H1 (cell line): ENCODE measurements at regions not wholly inside any gene's neighbourhood (a gene's known extent, or its start where the extent isn't known, plus 50 kb on each side); places are given as distances from the start of the nearest gene placed in this dataset.

Experiments used
- CTCF ChIA-PET: fragments of 300-600 bp; sonication (Branson Sonifier 250); formaldehyde crosslinking; loops from one replicate; lab custom pipeline; 2021; ENCODE audit not compliant: partially characterized antibody; lab: Charles Lee
- POLR2A ChIA-PET: fragments of 300-600 bp; sonication (Branson Sonifier 250); formaldehyde crosslinking; loops from one replicate; lab custom pipeline; 2021; ENCODE audit warnings: inconsistent platforms; ENCODE audit not compliant: partially characterized antibody; lab: Charles Lee
- DNase-seq, 2 experiments: peaks; one replicate each; pipeline versions ENCODE4 v3.0.0 to v3.0.0-alpha.2; 2010 to 2022; ENCODE audit warnings: low spot score in 2 of 2, low read depth in 1 of 2, mixed read lengths in 1 of 2
- FAIRE-seq: peaks from 2 replicates; lab custom pipeline; 2011; peaks lifted over from hg19 to GRCh38; lab: Jason Lieb, UNC
- H2AFZ ChIP-seq: 2 replicates; pipeline ENCODE4 v1.8.1; 2012; ENCODE audit warnings: low read length, inconsistent platforms
- H2AK5ac ChIP-seq: 2 replicates; pipeline ENCODE4 v1.6.1; 2013; ENCODE audit warnings: low read depth, low read length
- H2BK120ac ChIP-seq: replicated peaks from 2 replicates; pipeline ENCODE3; 2013; ENCODE audit warnings: low read depth, low read length, inconsistent platforms
- H2BK12ac ChIP-seq: 2 replicates; pipeline ENCODE4 v1.6.1; 2013; ENCODE audit warnings: low read depth, low read length
- H2BK15ac ChIP-seq: 2 replicates; pipeline ENCODE4 v1.6.1; 2013; ENCODE audit warnings: low read length
- H2BK20ac ChIP-seq: 2 replicates; pipeline ENCODE4 v1.6.1; 2013; ENCODE audit warnings: low read length
- H2BK5ac ChIP-seq: 2 replicates; pipeline ENCODE4 v1.6.1; 2013; ENCODE audit warnings: low read depth, low read length
- H3K14ac ChIP-seq: 2 replicates; pipeline ENCODE4 v1.6.1; 2013; ENCODE audit warnings: inconsistent platforms; ENCODE audit not compliant: insufficient read length
- H3K18ac ChIP-seq: 2 replicates; pipeline ENCODE4 v1.6.1; 2013; ENCODE audit warnings: low read length; ENCODE audit errors: extremely low read depth
- H3K23ac ChIP-seq: 2 replicates; pipeline ENCODE4 v1.6.1; 2013; ENCODE audit warnings: inconsistent platforms; ENCODE audit not compliant: insufficient read length
- H3K23me2 ChIP-seq: 2 replicates; pipeline ENCODE4 v1.6.1; 2013; ENCODE audit warnings: low read depth, low read length
- H3K27ac ChIP-seq: 2 replicates; pipeline ENCODE4 v1.6.1; 2011; ENCODE audit warnings: low read depth, low read length, inconsistent platforms
- H3K27me3 ChIP-seq, 4 experiments: replicated peaks in 1 of 4; 1 replicate in 1 of 4; 2 replicates in 3 of 4; pipeline versions ENCODE4 v1.6.1 to v1.8.1; 2011 to 2013; ENCODE audit warnings: low read length in 3 of 4, mild to moderate bottlenecking in 3 of 4, inconsistent platforms in 2 of 4, mixed read lengths in 2 of 4, moderate library complexity in 1 of 4; ENCODE audit not compliant: control insufficient read depth in 3 of 4, insufficient read depth in 3 of 4; ENCODE audit errors: extremely low read depth in 1 of 4
- H3K36me3 ChIP-seq, 4 experiments: 2 replicates each; pipeline versions ENCODE4 v1.6.1 to v1.8.1; 2011 to 2013; ENCODE audit warnings: mild to moderate bottlenecking in 4 of 4, low read length in 3 of 4, moderate library complexity in 2 of 4, control low read depth in 1 of 4, inconsistent platforms in 1 of 4; ENCODE audit not compliant: insufficient read depth in 4 of 4, control insufficient read depth in 2 of 4
- H3K4ac ChIP-seq: replicated peaks from 2 replicates; pipeline ENCODE3; 2013; ENCODE audit warnings: low read length, low read depth, mixed read lengths, inconsistent platforms; ENCODE audit not compliant: insufficient read length
- H3K4me1 ChIP-seq, 4 experiments: replicated peaks in 1 of 4; 1 replicate in 1 of 4; 2 replicates in 3 of 4; pipeline versions ENCODE4 v1.6.1 to v1.8.1; 2011 to 2013; ENCODE audit warnings: low read length in 3 of 4, inconsistent platforms in 2 of 4, mixed read lengths in 1 of 4; ENCODE audit not compliant: insufficient read depth in 4 of 4, control insufficient read depth in 3 of 4
- H3K4me2 ChIP-seq, 2 experiments: 2 replicates each; pipeline versions ENCODE4 v1.6.1 to v1.8.1; 2011 to 2013; ENCODE audit warnings: low read depth in 2 of 2, low read length in 2 of 2, control low read depth in 1 of 2, inconsistent platforms in 1 of 2, mild to moderate bottlenecking in 1 of 2; ENCODE audit not compliant: insufficient read depth in 1 of 2
- H3K4me3 ChIP-seq, 4 experiments: fragments of 200-600, 300-600 bp in 1 of 4; sonication (generic), shearing (Covaris generic), sonication (Bioruptor Twin) in 1 of 4; 2 replicates each; pipeline versions ENCODE4 v1.5.1 to v1.8.1; 2011 to 2016; ENCODE audit warnings: low read length in 4 of 4, low read depth in 3 of 4, control low read depth in 2 of 4, inconsistent platforms in 2 of 4, mild to moderate bottlenecking in 2 of 4, mixed read lengths in 1 of 4, moderate library complexity in 1 of 4; ENCODE audit not compliant: insufficient read depth in 2 of 4; ENCODE audit errors: extremely low read depth in 1 of 4
- H3K56ac ChIP-seq: replicated peaks from 2 replicates; pipeline ENCODE3; 2013; ENCODE audit warnings: low read depth, mild to moderate bottlenecking, mixed read lengths, low read length, inconsistent platforms; ENCODE audit not compliant: insufficient read length
- H3K79me1 ChIP-seq: 2 replicates; pipeline ENCODE4 v1.6.1; 2013; ENCODE audit warnings: low read depth, low read length, control low read depth
- H3K79me2 ChIP-seq, 2 experiments: 2 replicates each; pipeline versions ENCODE4 v1.6.1 to v1.8.1; 2012 to 2013; ENCODE audit warnings: low read length in 2 of 2, mild to moderate bottlenecking in 2 of 2, inconsistent platforms in 1 of 2; ENCODE audit not compliant: insufficient read depth in 2 of 2, control insufficient read depth in 1 of 2
- H3K9ac ChIP-seq, 4 experiments: replicated peaks in 1 of 4; 1 replicate in 1 of 4; 2 replicates in 3 of 4; pipeline versions ENCODE4 v1.6.1 to v1.8.1; 2011 to 2013; ENCODE audit warnings: low read depth in 3 of 4, low read length in 3 of 4, control low read depth in 2 of 4, mild to moderate bottlenecking in 2 of 4, moderate library complexity in 2 of 4, inconsistent platforms in 1 of 4; ENCODE audit errors: extremely low read depth in 1 of 4
- H3K9me3 ChIP-seq, 2 experiments: 2 replicates each; pipeline versions ENCODE4 v1.6.1 to v1.8.1; 2012 to 2013; ENCODE audit warnings: mild to moderate bottlenecking in 2 of 2, moderate library complexity in 2 of 2, control low read depth in 1 of 2, inconsistent platforms in 1 of 2, low read depth in 1 of 2, low read length in 1 of 2, mixed read lengths in 1 of 2; ENCODE audit not compliant: insufficient read depth in 2 of 2
- H4K20me1 ChIP-seq, 2 experiments: replicated peaks in 1 of 2; 2 replicates each; pipeline versions ENCODE3 to v1.8.1; 2011 to 2013; ENCODE audit warnings: inconsistent platforms in 2 of 2, low read length in 2 of 2, mild to moderate bottlenecking in 1 of 2; ENCODE audit not compliant: insufficient read depth in 2 of 2, control insufficient read depth in 1 of 2
- H4K5ac ChIP-seq: 2 replicates; pipeline ENCODE4 v1.6.1; 2013; ENCODE audit warnings: low read length, low read depth, mixed read lengths, inconsistent platforms; ENCODE audit not compliant: insufficient read length
- H4K8ac ChIP-seq: 2 replicates; pipeline ENCODE4 v1.8.0; 2013; ENCODE audit warnings: mild to moderate bottlenecking, moderate library complexity, low read length, inconsistent platforms; ENCODE audit not compliant: insufficient read depth; ENCODE audit errors: extremely low read depth
- H4K91ac ChIP-seq: replicated peaks from 2 replicates; pipeline ENCODE3; 2013; ENCODE audit warnings: low read length, mixed read lengths, inconsistent platforms; ENCODE audit not compliant: insufficient read length
- BCL11A ChIP-seq, 2 experiments: IDR thresholded peaks; one replicate each; pipeline ENCODE4 v1.6.1; 2011; ENCODE audit warnings: low read depth in 2 of 2, low read length in 2 of 2, mild to moderate bottlenecking in 2 of 2
- CBX8 ChIP-seq: fragments of 300-800, 300-1000 bp; sonication (generic); IDR thresholded peaks from 2 replicates; pipeline ENCODE4 v1.7.1; 2016; ENCODE audit warnings: low read depth, low read length, borderline replicate concordance
- E2F6 ChIP-seq: IDR thresholded peaks from 2 replicates; pipeline ENCODE4 v1.6.1; 2012; ENCODE audit warnings: inconsistent platforms
- EP300 ChIP-seq, 2 experiments: IDR thresholded peaks; 1 replicate in 1 of 2; 2 replicates in 1 of 2; pipeline ENCODE4 v1.6.1; 2011 to 2012; ENCODE audit warnings: low read depth in 2 of 2, low read length in 2 of 2, mild to moderate bottlenecking in 2 of 2, borderline replicate concordance in 1 of 2, inconsistent platforms in 1 of 2, moderate library complexity in 1 of 2
- KDM4A ChIP-seq: IDR thresholded peaks from one replicate; pipeline ENCODE4 v1.7.1; 2012; ENCODE audit warnings: low read depth, mild to moderate bottlenecking, moderate library complexity, low read length, inconsistent platforms; ENCODE audit not compliant: severe bottlenecking
- MAX ChIP-seq: IDR thresholded peaks from 2 replicates; pipeline ENCODE4 v1.6.1; 2012; ENCODE audit warnings: inconsistent platforms
- POU5F1 ChIP-seq: IDR thresholded peaks from 2 replicates; pipeline ENCODE4 v1.6.1; 2011; ENCODE audit warnings: low read depth, mild to moderate bottlenecking, low read length, moderate library complexity
- SIN3A ChIP-seq, 2 experiments: IDR thresholded peaks in 1 of 2; conservative IDR thresholded peaks in 1 of 2; 2 replicates each; pipeline ENCODE4 v1.6.1; 2011 to 2012; ENCODE audit warnings: low read length in 2 of 2, improper control_type of control experiment in 1 of 2, low read depth in 1 of 2, mild to moderate bottlenecking in 1 of 2
- TAF1 ChIP-seq: IDR thresholded peaks from 2 replicates; pipeline ENCODE4 v1.6.1; 2011; ENCODE audit warnings: mild to moderate bottlenecking, low read depth, low read length
- TCF12 ChIP-seq: IDR thresholded peaks from 2 replicates; pipeline ENCODE4 v1.6.1; 2011; ENCODE audit warnings: low read depth, mild to moderate bottlenecking, low read length
- WGBS, 2 experiments: shearing (Covaris generic) in 1 of 2; methylation state at CpG; one replicate each; pipeline versions ENCODE4 v1.1.6 to v1.1.7; 2013 to 2015; ENCODE audit warnings: low lambda C conversion rate in 2 of 2, mixed read lengths in 2 of 2, inconsistent platforms in 1 of 2, low coverage in 1 of 2, missing lambda C conversion rate in 1 of 2; ENCODE audit not compliant: insufficient replicate concordance in 2 of 2, insufficient coverage in 1 of 2, insufficient read length in 1 of 2; ENCODE audit errors: extremely low coverage in 1 of 2, missing lambda C conversion rate in 1 of 2; 5-methylcytosine and 5-hydroxymethylcytosine counted together

GRCh38 chr4:29104694-29105093 lies 1615.5 kb upstream of the PCDH7 start:
- Histone ChIP-seq H3K9me3 (no peaks in the 10 kb centered on the region), H2BK12ac (no peak overlapping the region), H3K14ac (no peak overlapping the region), H2BK20ac (no peak overlapping the region), H4K5ac (no peak overlapping the region), H2BK5ac (no peak overlapping the region), H3K9ac (no peak overlapping the region), H3K4me2 (no peak overlapping the region), H3K18ac (no peak overlapping the region), H2AK5ac (no peak overlapping the region), H2BK120ac (no peak overlapping the region), H2AFZ (no peak overlapping the region), H3K23ac (no peak overlapping the region), H3K4me3 (no peak overlapping the region), H3K56ac (no peak overlapping the region), H3K4ac (no peak overlapping the region), H3K27me3 (no peaks in the 10 kb centered on the region), H2BK15ac (no peak overlapping the region), H3K79me1 (no peaks in the 10 kb centered on the region), H3K79me2 (no peaks in the 10 kb centered on the region), H3K23me2 (no peaks in the 10 kb centered on the region), H4K20me1 (no peaks in the 10 kb centered on the region), H4K91ac (no peak overlapping the region), H4K8ac (no peak overlapping the region), H3K36me3 (no peaks in the 10 kb centered on the region), H3K27ac (no peak overlapping the region), H3K4me1 (no peaks in the 10 kb centered on the region)
- FAIRE-seq (no peak), DNase-seq (no peak)
- CTCF ChIA-PET, result no interaction called here
- WGBS, 2 experiments, result 99% methylated on average over 3 of the region's 3 CpGs; no CpG with 5 or more reads in 1 of the 2 experiments
- POLR2A ChIA-PET, result no interaction called here
- no peak for TF ChIP-seq EP300 (IDR thresholded peaks at IDR 0.05; ENCODE audit: borderline replicate concordance in 1 of 2, low read depth in 2 of 2, low read length in 2 of 2)
- no peak for TF ChIP-seq TCF12
- no peak for TF ChIP-seq CBX8
- no peak for TF ChIP-seq MAX
- no peak for TF ChIP-seq SIN3A (conservative IDR thresholded peaks at IDR 0.05 in 1 of 2, IDR thresholded peaks at IDR 0.05 in 1 of 2; ENCODE audit: low read depth in 1 of 2, low read length in 2 of 2)
- no peak for TF ChIP-seq KDM4A
- TF ChIP-seq E2F6, result no peak
- TF ChIP-seq BCL11A (IDR thresholded peaks at IDR 0.05; ENCODE audit: low read depth in 2 of 2, low read length in 2 of 2), result no peak
- TF ChIP-seq POU5F1, result no peak
- TF ChIP-seq TAF1, result no peak
